ENCODE measurements at regions not wholly inside any gene's neighbourhood (a gene's known extent, or its start where the extent isn't known, plus 50 kb on each side); places are given as distances from the start of the nearest gene placed in this dataset.

DNA sequence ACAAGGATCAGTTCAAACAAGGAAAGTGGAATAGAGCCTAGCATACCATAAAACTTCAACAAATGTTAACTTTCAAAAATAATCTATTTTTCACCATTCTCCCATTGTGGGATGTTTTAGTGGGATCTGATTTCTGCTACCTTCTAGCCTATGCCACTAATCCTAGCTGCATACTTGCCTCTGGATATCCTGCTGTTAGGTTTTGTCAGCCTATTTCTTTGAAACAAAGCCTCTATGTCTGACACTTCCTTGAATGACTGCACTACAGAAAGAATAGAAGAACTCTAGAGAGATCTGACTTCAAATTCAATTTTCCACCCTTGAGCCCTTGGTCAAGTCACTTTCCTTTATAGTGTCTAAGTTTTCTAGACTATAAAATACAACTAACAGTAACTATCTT lies 291.5 kb downstream of the PTH2R start:
- Histone ChIP-seq H3K36me3 (ENCODE audit: insufficient read depth, low read length) (no peaks in the 10 kb centered on the region), H3F3A (ENCODE audit: insufficient read depth, low read length, poor library complexity, severe bottlenecking) (no peaks in the 10 kb centered on the region), H2AFZ (ENCODE audit: low read depth, low read length) (no peak overlapping the region), H4K20me1 (ENCODE audit: insufficient read depth) (no peaks in the 10 kb centered on the region), H3K27ac (ENCODE audit: low read length) (no peak overlapping the region), H3K4me2 (ENCODE audit: low read length) (no peak overlapping the region), H3K9ac (ENCODE audit: low read length) (no peak overlapping the region), H3K9me2 (ENCODE audit: insufficient read depth, low read length) (no peaks in the 10 kb centered on the region), H3K9me3 (ENCODE audit: low read length) (no peaks in the 10 kb centered on the region), H3K4me3 (ENCODE audit: low read length) (no peak overlapping the region), H3K27me3 (ENCODE audit: insufficient read depth, low read depth, low read length) (no peaks in the 10 kb centered on the region), H3K79me2 (replicated peaks; ENCODE audit: insufficient read depth, low read length) (no peaks in the 10 kb centered on the region)
- TF ChIP-seq EP300 (conservative IDR thresholded peaks at IDR 0.05; ENCODE audit: poor library complexity, severe bottlenecking), result no peak
- no peak for TF ChIP-seq MXI1 (conservative IDR thresholded peaks at IDR 0.05; ENCODE audit: poor library complexity, severe bottlenecking)
- no peak for TF ChIP-seq RAD21 (conservative IDR thresholded peaks at IDR 0.05)
- TF ChIP-seq EZH2 (IDR thresholded peaks at IDR 0.05; ENCODE audit: borderline replicate concordance, insufficient read depth, low read length, poor library complexity, severe bottlenecking), result no peak
- TF ChIP-seq, protein P1, sequence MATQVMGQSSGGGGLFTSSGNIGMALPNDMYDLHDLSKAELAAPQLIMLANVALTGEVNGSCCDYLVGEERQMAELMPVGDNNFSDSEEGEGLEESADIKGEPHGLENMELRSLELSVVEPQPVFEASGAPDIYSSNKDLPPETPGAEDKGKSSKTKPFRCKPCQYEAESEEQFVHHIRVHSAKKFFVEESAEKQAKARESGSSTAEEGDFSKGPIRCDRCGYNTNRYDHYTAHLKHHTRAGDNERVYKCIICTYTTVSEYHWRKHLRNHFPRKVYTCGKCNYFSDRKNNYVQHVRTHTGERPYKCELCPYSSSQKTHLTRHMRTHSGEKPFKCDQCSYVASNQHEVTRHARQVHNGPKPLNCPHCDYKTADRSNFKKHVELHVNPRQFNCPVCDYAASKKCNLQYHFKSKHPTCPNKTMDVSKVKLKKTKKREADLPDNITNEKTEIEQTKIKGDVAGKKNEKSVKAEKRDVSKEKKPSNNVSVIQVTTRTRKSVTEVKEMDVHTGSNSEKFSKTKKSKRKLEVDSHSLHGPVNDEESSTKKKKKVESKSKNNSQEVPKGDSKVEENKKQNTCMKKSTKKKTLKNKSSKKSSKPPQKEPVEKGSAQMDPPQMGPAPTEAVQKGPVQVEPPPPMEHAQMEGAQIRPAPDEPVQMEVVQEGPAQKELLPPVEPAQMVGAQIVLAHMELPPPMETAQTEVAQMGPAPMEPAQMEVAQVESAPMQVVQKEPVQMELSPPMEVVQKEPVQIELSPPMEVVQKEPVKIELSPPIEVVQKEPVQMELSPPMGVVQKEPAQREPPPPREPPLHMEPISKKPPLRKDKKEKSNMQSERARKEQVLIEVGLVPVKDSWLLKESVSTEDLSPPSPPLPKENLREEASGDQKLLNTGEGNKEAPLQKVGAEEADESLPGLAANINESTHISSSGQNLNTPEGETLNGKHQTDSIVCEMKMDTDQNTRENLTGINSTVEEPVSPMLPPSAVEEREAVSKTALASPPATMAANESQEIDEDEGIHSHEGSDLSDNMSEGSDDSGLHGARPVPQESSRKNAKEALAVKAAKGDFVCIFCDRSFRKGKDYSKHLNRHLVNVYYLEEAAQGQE (IDR thresholded peaks at IDR 0.05; ENCODE audit: borderline replicate concordance), result no peak
- no peak for TF ChIP-seq SMC3 (conservative IDR thresholded peaks at IDR 0.05; ENCODE audit: poor library complexity)
- TF ChIP-seq, protein P2, sequence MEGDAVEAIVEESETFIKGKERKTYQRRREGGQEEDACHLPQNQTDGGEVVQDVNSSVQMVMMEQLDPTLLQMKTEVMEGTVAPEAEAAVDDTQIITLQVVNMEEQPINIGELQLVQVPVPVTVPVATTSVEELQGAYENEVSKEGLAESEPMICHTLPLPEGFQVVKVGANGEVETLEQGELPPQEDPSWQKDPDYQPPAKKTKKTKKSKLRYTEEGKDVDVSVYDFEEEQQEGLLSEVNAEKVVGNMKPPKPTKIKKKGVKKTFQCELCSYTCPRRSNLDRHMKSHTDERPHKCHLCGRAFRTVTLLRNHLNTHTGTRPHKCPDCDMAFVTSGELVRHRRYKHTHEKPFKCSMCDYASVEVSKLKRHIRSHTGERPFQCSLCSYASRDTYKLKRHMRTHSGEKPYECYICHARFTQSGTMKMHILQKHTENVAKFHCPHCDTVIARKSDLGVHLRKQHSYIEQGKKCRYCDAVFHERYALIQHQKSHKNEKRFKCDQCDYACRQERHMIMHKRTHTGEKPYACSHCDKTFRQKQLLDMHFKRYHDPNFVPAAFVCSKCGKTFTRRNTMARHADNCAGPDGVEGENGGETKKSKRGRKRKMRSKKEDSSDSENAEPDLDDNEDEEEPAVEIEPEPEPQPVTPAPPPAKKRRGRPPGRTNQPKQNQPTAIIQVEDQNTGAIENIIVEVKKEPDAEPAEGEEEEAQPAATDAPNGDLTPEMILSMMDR (IDR thresholded peaks at IDR 0.05; ENCODE audit: poor library complexity, severe bottlenecking), result no peak
- TF ChIP-seq TAF1 (IDR thresholded peaks at IDR 0.05; ENCODE audit: low read depth), result no peak
- TF ChIP-seq POLR2AphosphoS5 (IDR thresholded peaks at IDR 0.05), result no peak

DNA sequence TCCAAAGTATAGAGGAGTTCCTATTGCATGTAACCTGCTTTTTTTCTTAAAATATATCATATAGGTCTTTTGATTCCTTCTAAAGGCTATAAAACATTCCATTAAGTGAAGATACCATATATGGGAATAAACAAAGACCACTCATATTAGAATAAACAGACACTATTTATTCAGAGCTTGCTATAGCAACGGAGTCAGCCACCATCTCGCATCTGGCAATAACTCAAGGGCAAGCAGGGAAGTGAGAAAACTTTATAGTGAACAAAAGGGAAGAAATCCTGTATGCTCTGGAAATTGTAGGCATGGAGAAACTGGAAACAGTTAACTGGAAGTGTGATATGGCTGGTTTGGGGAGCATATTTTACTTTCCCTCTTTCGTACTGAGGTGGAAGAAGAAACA lies 301.9 kb downstream of the PTH2R start:
- no peaks in the 10 kb centered on the region for H3K27me3 ChIP-seq (ENCODE audit: insufficient read depth, low read depth, low read length)
- no peak overlapping the region for H3K4me2 ChIP-seq (ENCODE audit: low read length)
- H3F3A ChIP-seq (ENCODE audit: insufficient read depth, low read length, poor library complexity, severe bottlenecking), result no peaks in the 10 kb centered on the region
- H3K36me3 ChIP-seq (ENCODE audit: insufficient read depth, low read length), result no peaks in the 10 kb centered on the region
- H4K20me1 ChIP-seq (ENCODE audit: insufficient read depth), result no peaks in the 10 kb centered on the region
- H3K79me2 ChIP-seq (replicated peaks; ENCODE audit: insufficient read depth, low read length), result no peaks in the 10 kb centered on the region
- no peaks in the 10 kb centered on the region for H3K9me2 ChIP-seq (ENCODE audit: insufficient read depth, low read length)
- H3K27ac ChIP-seq (ENCODE audit: low read length), result no peak overlapping the region
- TF ChIP-seq MXI1 (conservative IDR thresholded peaks at IDR 0.05; ENCODE audit: poor library complexity, severe bottlenecking) (no peak), SMC3 (conservative IDR thresholded peaks at IDR 0.05; ENCODE audit: poor library complexity) (no peak), TAF1 (IDR thresholded peaks at IDR 0.05; ENCODE audit: low read depth) (no peak), POLR2AphosphoS5 (IDR thresholded peaks at IDR 0.05) (no peak), EP300 (conservative IDR thresholded peaks at IDR 0.05; ENCODE audit: poor library complexity, severe bottlenecking) (no peak), EZH2 (IDR thresholded peaks at IDR 0.05; ENCODE audit: borderline replicate concordance, insufficient read depth, low read length, poor library complexity, severe bottlenecking) (no peak), RAD21 (conservative IDR thresholded peaks at IDR 0.05) (no peak)
- TF ChIP-seq, protein P2 (IDR thresholded peaks at IDR 0.05; ENCODE audit: poor library complexity, severe bottlenecking), result no peak
- TF ChIP-seq, protein P1 (IDR thresholded peaks at IDR 0.05; ENCODE audit: borderline replicate concordance), result no peak
- H2AFZ ChIP-seq (ENCODE audit: low read depth, low read length), result no peak overlapping the region
- no peaks in the 10 kb centered on the region for H3K9me3 ChIP-seq (ENCODE audit: low read length)
- H3K9ac ChIP-seq (ENCODE audit: low read length), result no peak overlapping the region
- H3K4me3 ChIP-seq (ENCODE audit: low read length), result no peak overlapping the region
